CD4-positive, alpha-beta memory T cell (primary cell): ENCODE measurements at regions not wholly inside any gene's neighbourhood (a gene's known extent, or its start where the extent isn't known, plus 50 kb on each side); places are given as distances from the start of the nearest gene placed in this dataset.

ENCODE experiments used
- CTCF ChIA-PET: fragments of 350-600 bp; sonication (Branson Sonifier 250); formaldehyde crosslinking; loops from one replicate; lab custom pipeline; 2021; ENCODE audit warnings: inconsistent platforms; ENCODE audit not compliant: partially characterized antibody; lab: Charles Lee
- POLR2A ChIA-PET: fragments of 350-600 bp; sonication (Branson Sonifier 250); formaldehyde crosslinking; loops from one replicate; lab custom pipeline; 2021; ENCODE audit not compliant: partially characterized antibody; lab: Charles Lee
- DNase-seq, 5 donors: peaks; one replicate each; pipeline versions ENCODE4 v3.0.0 to v3.0.0-alpha.2; 2020 to 2022; ENCODE audit warnings: mixed read lengths in 1 of 5
- H3K27ac ChIP-seq: one replicate; pipeline ENCODE4 v1.7.0; 2013; ENCODE audit warnings: low read depth, low read length
- H3K27me3 ChIP-seq: 2 replicates; pipeline ENCODE4 v1.7.0; 2013; ENCODE audit warnings: mild to moderate bottlenecking, low read length, moderate library complexity; ENCODE audit not compliant: insufficient read depth
- H3K36me3 ChIP-seq: 2 replicates; pipeline ENCODE4 v1.7.0; 2013; ENCODE audit warnings: mild to moderate bottlenecking, low read length, moderate library complexity; ENCODE audit not compliant: insufficient read depth
- H3K4me1 ChIP-seq: 2 replicates; pipeline ENCODE4 v1.7.0; 2013; ENCODE audit warnings: mild to moderate bottlenecking, low read length, moderate library complexity; ENCODE audit not compliant: insufficient read depth
- H3K4me3 ChIP-seq, 2 donors: one replicate each; pipeline ENCODE4 v1.7.0; 2013; ENCODE audit warnings: low read length in 2 of 2, mild to moderate bottlenecking in 1 of 2
- H3K9me3 ChIP-seq, 2 donors: one replicate each; pipeline ENCODE4 v1.7.0; 2013; ENCODE audit warnings: low read length in 2 of 2, control low read depth in 1 of 2; ENCODE audit not compliant: control insufficient read depth in 1 of 2
- H3K27ac Mint-ChIP-seq, 7 donors: one replicate each; pipeline ENCODE4 v1.8.0; 2020 to 2021; ENCODE audit warnings: mixed read lengths in 7 of 7, mild to moderate bottlenecking in 6 of 7, inconsistent platforms in 3 of 7, moderate library complexity in 3 of 7
- H3K27me3 Mint-ChIP-seq, 2 donors: one replicate each; pipeline ENCODE4 v1.8.0; 2020 to 2021; ENCODE audit warnings: mixed read lengths in 2 of 2
- H3K36me3 Mint-ChIP-seq, 2 donors: one replicate each; pipeline ENCODE4 v1.8.0; 2020 to 2021; ENCODE audit warnings: mixed read lengths in 2 of 2, inconsistent platforms in 1 of 2, mild to moderate bottlenecking in 1 of 2
- H3K4me1 Mint-ChIP-seq, 4 donors: one replicate each; pipeline ENCODE4 v1.8.0; 2020 to 2021; ENCODE audit warnings: mixed read lengths in 4 of 4, mild to moderate bottlenecking in 1 of 4
- H3K4me3 Mint-ChIP-seq, 8 donors: one replicate each; pipeline ENCODE4 v1.8.0; 2020 to 2021; ENCODE audit warnings: mixed read lengths in 8 of 8, mild to moderate bottlenecking in 7 of 8, moderate library complexity in 6 of 8, inconsistent platforms in 3 of 8
- H3K9me3 Mint-ChIP-seq, 8 donors: one replicate each; pipeline ENCODE4 v1.8.0; 2020 to 2021; ENCODE audit warnings: mixed read lengths in 8 of 8, mild to moderate bottlenecking in 5 of 8, inconsistent platforms in 3 of 8, moderate library complexity in 1 of 8
- intact Hi-C: fragments of 100-400 bp; cut with micrococcal nuclease; formaldehyde crosslinking; loops from one replicate; pipeline ENCODE4 v1.15.1; 2023

GRCh38 chr16:8375232-8375587, 215.1 kb downstream of the TMEM114 start:
- no peak overlapping the region for H3K4me3 ChIP-seq
- no peaks in the 10 kb centered on the region for H3K36me3 ChIP-seq
- no peak overlapping the region for H3K27ac Mint-ChIP-seq
- no peaks in the 10 kb centered on the region for H3K27me3 Mint-ChIP-seq
- no peaks in the 10 kb centered on the region for H3K9me3 ChIP-seq
- CTCF ChIA-PET: no interaction called here
- H3K36me3 Mint-ChIP-seq: no peaks in the 10 kb centered on the region
- H3K9me3 Mint-ChIP-seq: peaks cover 3 to 16% (median 10%) of the 10 kb centered on the region in 8 donors
- H3K27me3 ChIP-seq: no peaks in the 10 kb centered on the region
- no peak for DNase-seq
- H3K4me1 ChIP-seq: no peaks in the 10 kb centered on the region
- POLR2A ChIA-PET: no interaction called here
- intact Hi-C loops: no loop called here
- H3K4me1 Mint-ChIP-seq: no peaks in the 10 kb centered on the region
- no peak overlapping the region for H3K4me3 Mint-ChIP-seq
- no peak overlapping the region for H3K27ac ChIP-seq

DNA sequence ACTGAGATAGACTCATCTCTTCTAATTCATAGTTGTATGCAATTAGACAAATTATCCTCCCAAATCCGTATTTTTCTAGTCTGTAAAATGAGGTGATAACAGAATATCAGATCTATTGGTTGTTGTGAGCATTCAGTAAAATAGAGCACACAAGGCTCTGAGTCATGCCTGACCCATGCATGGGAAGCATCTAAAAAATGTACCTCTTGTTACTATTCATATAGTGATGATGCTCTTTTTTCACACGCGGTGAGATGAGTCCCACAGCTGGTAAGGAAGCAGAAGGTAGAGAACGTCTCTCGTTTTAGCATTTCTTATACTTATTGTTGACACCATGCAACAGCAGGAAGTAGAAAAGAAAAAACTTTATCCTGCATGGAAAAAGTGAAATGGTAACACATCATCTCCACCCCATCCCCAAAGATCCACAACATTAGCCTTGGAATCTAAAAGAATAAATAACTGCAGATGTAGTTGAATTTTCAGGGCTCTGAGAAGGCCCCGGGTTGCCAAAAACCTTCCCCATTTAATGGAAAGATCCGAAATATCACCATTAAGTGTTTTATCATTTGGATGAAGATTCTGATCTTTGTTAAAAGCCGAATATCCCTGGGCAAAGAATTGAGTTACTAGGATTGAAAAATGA, 215.6 kb downstream of the TMEM114 start:
- H3K4me3 Mint-ChIP-seq: no peak overlapping the region
- Histone ChIP-seq H3K27ac (no peak overlapping the region), H3K27me3 (no peaks in the 10 kb centered on the region), H3K4me1 (no peaks in the 10 kb centered on the region), H3K36me3 (no peaks in the 10 kb centered on the region), H3K9me3 (no peaks in the 10 kb centered on the region), H3K4me3 (no peak overlapping the region)
- no peak for DNase-seq
- peaks cover 2 to 15% (median 11%) of the 10 kb centered on the region in 8 donors for H3K9me3 Mint-ChIP-seq
- H3K27ac Mint-ChIP-seq: no peak overlapping the region
- ChIA-PET CTCF (no interaction called here), POLR2A (no interaction called here)
- no peaks in the 10 kb centered on the region for H3K4me1 Mint-ChIP-seq
- intact Hi-C loops: no loop called here
- no peaks in the 10 kb centered on the region for H3K36me3 Mint-ChIP-seq
- no peaks in the 10 kb centered on the region for H3K27me3 Mint-ChIP-seq

DNA sequence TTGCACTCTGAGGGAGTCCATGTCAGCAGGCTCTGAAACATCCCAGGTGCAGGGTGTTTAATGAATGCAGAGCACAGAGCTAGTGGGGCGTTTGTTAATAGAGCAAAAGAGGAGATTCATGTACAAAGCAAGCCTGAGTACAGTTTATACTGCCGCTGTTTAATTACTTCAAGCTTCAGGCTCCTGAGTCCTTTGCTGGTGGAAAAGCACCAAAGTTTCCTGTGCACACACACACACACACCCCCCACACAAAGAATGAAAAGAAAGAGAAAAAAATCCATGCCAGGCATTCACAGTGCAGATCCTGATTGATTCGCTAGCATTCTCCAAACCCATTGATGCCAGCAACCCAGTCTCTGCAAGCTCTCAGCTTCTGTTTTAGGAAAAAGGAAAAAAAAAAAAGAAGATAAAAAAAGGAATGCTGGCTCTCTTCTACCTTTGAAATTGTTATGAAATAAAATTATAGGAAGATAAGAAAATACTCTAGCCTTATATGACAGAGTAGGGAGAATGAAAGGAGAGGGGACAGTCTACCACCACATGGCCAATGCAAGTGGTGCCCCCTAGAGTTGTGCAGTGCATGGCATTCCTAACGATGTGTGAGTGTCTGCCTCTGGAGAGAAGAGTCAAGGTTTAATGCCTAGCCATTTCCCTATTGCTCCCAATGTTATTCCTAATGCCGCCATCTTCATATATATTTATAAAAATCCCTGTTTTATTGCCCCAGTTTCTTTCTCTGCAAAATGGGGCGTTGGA, 216.5 kb downstream of the TMEM114 start:
- no peaks in the 10 kb centered on the region for H3K4me1 ChIP-seq
- POLR2A ChIA-PET: no interaction called here

GRCh38 chr16:8372141-8372540, 218.2 kb downstream of the TMEM114 start:
- H3K27ac ChIP-seq: no peak overlapping the region
- Mint-ChIP-seq H3K27ac (no peak overlapping the region), H3K9me3 (peaks cover 2 to 11% (median 6%) of the 10 kb centered on the region in 8 donors), H3K4me3 (no peak overlapping the region), H3K36me3 (no peaks in the 10 kb centered on the region), H3K27me3 (no peaks in the 10 kb centered on the region), H3K4me1 (no peaks in the 10 kb centered on the region)
- no peaks in the 10 kb centered on the region for H3K4me1 ChIP-seq
- ChIA-PET CTCF (no interaction called here), POLR2A (no interaction called here)
- DNase-seq: no peak
- no peaks in the 10 kb centered on the region for H3K9me3 ChIP-seq
- no peaks in the 10 kb centered on the region for H3K36me3 ChIP-seq
- H3K4me3 ChIP-seq: no peak overlapping the region
- no peaks in the 10 kb centered on the region for H3K27me3 ChIP-seq
- intact Hi-C loops: no loop called here

More for the DNA sequence above, 216.5 kb downstream of the TMEM114 start:
- Histone ChIP-seq H3K4me3 (no peak overlapping the region), H3K36me3 (no peaks in the 10 kb centered on the region), H3K27ac (no peak overlapping the region), H3K9me3 (no peaks in the 10 kb centered on the region), H3K27me3 (no peaks in the 10 kb centered on the region)
- intact Hi-C loops: no loop called here
- Mint-ChIP-seq H3K36me3 (no peaks in the 10 kb centered on the region), H3K27me3 (no peaks in the 10 kb centered on the region), H3K4me1 (no peaks in the 10 kb centered on the region), H3K4me3 (no peak overlapping the region), H3K27ac (no peak overlapping the region), H3K9me3 (peaks cover 2 to 14% (median 8%) of the 10 kb centered on the region in 8 donors)
- no peak for DNase-seq
- CTCF ChIA-PET: no interaction called here

DNA sequence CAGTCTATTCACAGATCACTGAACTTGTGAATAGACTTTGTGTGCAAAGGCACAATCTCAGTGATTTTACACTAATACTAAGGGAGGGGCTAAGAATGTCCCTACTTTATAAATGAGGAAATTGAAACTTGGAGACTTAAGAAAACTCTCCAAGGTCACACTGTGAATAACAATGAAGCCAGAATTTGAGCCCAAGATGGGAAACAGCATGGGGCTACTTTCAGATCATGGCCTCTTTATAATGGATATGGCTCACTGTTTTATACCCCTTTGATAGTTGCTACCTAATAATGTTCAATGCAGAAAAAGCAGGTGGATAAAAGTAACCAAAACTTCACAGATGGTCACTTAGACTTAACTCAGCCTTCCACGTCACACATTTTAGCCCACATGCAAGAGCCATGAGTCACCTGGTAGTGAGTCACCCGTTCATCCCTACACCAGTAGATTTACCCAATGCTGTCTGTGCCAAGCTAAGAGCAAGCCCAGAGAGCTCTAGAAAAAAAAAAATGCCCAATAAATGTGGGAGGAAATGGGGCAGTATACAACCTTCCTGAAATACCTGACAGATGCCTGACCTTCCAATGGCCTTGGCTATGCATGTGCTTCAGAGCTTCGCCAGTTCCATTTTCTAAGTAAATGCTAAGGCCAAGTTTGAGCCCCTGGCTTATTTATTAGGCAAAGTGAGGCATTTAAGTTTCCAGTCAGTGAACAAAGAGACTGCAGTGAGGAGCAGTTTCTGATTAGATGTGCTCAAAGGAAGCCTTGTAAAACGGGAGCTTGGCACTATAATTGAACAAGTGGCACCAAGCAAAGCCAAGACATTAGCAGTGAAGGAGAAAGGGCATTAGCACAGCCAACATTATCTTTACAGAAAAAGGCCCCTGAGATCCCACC, 219.7 kb downstream of the TMEM114 start:
- H3K4me3 ChIP-seq: no peak overlapping the region
- ChIA-PET CTCF (no interaction called here), POLR2A (no interaction called here)
- H3K27ac ChIP-seq: no peak overlapping the region
- Mint-ChIP-seq H3K36me3 (no peaks in the 10 kb centered on the region), H3K4me3 (no peak overlapping the region), H3K9me3 (peaks cover 2 to 11% (median 7%) of the 10 kb centered on the region in 8 donors), H3K27me3 (no peaks in the 10 kb centered on the region), H3K27ac (no peak overlapping the region), H3K4me1 (no peaks in the 10 kb centered on the region)
- intact Hi-C loops: no loop called here
- DNase-seq: no peak
- no peaks in the 10 kb centered on the region for H3K4me1 ChIP-seq
- H3K36me3 ChIP-seq: no peaks in the 10 kb centered on the region
- no peaks in the 10 kb centered on the region for H3K9me3 ChIP-seq
- no peaks in the 10 kb centered on the region for H3K27me3 ChIP-seq

- CTCF ChIA-PET: no interaction called here
- no peaks in the 10 kb centered on the region for H3K27me3 Mint-ChIP-seq
- H3K36me3 ChIP-seq: no peaks in the 10 kb centered on the region
- no peak overlapping the region for H3K4me3 Mint-ChIP-seq
- H3K27me3 ChIP-seq: no peaks in the 10 kb centered on the region
- H3K4me1 Mint-ChIP-seq: no peaks in the 10 kb centered on the region
- H3K27ac ChIP-seq: no peak overlapping the region
- H3K36me3 Mint-ChIP-seq: no peaks in the 10 kb centered on the region
- H3K9me3 Mint-ChIP-seq: peaks cover 0 to 6% (median 0%) of the 10 kb centered on the region in 8 donors
- POLR2A ChIA-PET: no interaction called here
- H3K27ac Mint-ChIP-seq: no peak overlapping the region
- H3K9me3 ChIP-seq: no peaks in the 10 kb centered on the region
- intact Hi-C loops: no loop called here
- no peaks in the 10 kb centered on the region for H3K4me1 ChIP-seq
- no peak for DNase-seq
- no peak overlapping the region for H3K4me3 ChIP-seq
Observed at GRCh38 chr16:8358937-8359336, 231.4 kb downstream of the TMEM114 start.

DNA sequence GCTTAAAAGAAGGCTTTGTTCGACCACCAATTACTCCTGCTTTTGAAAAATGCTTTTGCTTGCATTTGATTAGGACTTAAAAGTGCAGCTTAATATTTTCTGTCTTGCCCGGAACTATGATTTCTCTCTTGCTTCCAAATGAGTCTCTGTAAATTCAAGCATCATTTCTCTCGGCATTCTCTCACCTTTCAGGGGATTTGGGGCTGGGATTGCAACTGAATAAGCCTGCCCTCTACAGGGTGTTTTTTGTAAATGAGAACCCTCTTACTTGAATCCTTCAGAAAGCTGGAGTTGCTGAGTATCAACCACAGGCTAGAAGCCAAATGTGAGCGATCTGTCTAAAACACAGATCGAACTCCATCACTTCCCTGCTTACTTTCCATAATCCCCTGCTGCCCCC, 234.6 kb downstream of the TMEM114 start:
- no peaks in the 10 kb centered on the region for H3K4me1 ChIP-seq
- CTCF ChIA-PET: no interaction called here
- H3K36me3 ChIP-seq: no peaks in the 10 kb centered on the region
- H3K27ac ChIP-seq: no peak overlapping the region
- no peaks in the 10 kb centered on the region for H3K27me3 ChIP-seq
- POLR2A ChIA-PET: no interaction called here
- intact Hi-C loops: no loop called here
- no peaks in the 10 kb centered on the region for H3K36me3 Mint-ChIP-seq
- DNase-seq: no peak
- H3K27me3 Mint-ChIP-seq: no peaks in the 10 kb centered on the region
- no peaks in the 10 kb centered on the region for H3K9me3 ChIP-seq
- peaks cover 0 to 7% (median 3%) of the 10 kb centered on the region in 8 donors for H3K9me3 Mint-ChIP-seq
- H3K27ac Mint-ChIP-seq: no peak overlapping the region
- no peak overlapping the region for H3K4me3 Mint-ChIP-seq
- H3K4me3 ChIP-seq: no peak overlapping the region
- H3K4me1 Mint-ChIP-seq: no peaks in the 10 kb centered on the region
